ENCODE measurements at regions not wholly inside any gene's neighbourhood (a gene's known extent, or its start where the extent isn't known, plus 50 kb on each side); places are given as distances from the start of the nearest gene placed in this dataset.
"Not testable (repeated sequence)": the region's sequence is repeated elsewhere in the genome, so short reads cannot be mapped to it uniquely, and the experiment has no call there.

- no peaks in the 10 kb centered on the region for H3K36me3 ChIP-seq (replicated peaks in 1 of 2)
- no peaks in the 10 kb centered on the region for H3K9me3 ChIP-seq (replicated peaks in 1 of 3)
- no peak for DNase-seq
- H3K4me3 ChIP-seq, result no peak overlapping the region
- H3K27ac ChIP-seq, result no peak overlapping the region
- no peaks in the 10 kb centered on the region for H3K27me3 ChIP-seq
- intact Hi-C loops (cut with DNase I), result no loop called here
- H3K4me1 ChIP-seq (replicated peaks in 1 of 2), result no peaks in the 10 kb centered on the region
- TF ChIP-seq, protein P1, sequence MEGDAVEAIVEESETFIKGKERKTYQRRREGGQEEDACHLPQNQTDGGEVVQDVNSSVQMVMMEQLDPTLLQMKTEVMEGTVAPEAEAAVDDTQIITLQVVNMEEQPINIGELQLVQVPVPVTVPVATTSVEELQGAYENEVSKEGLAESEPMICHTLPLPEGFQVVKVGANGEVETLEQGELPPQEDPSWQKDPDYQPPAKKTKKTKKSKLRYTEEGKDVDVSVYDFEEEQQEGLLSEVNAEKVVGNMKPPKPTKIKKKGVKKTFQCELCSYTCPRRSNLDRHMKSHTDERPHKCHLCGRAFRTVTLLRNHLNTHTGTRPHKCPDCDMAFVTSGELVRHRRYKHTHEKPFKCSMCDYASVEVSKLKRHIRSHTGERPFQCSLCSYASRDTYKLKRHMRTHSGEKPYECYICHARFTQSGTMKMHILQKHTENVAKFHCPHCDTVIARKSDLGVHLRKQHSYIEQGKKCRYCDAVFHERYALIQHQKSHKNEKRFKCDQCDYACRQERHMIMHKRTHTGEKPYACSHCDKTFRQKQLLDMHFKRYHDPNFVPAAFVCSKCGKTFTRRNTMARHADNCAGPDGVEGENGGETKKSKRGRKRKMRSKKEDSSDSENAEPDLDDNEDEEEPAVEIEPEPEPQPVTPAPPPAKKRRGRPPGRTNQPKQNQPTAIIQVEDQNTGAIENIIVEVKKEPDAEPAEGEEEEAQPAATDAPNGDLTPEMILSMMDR (IDR thresholded peaks at IDR 0.05), result no peak
- no peak for TF ChIP-seq POLR2A (IDR thresholded peaks at IDR 0.05)
These were observed 737.4 kb upstream of the GRAMD2B start for GRCh38 chr5:125685771-125686170.

DNA sequence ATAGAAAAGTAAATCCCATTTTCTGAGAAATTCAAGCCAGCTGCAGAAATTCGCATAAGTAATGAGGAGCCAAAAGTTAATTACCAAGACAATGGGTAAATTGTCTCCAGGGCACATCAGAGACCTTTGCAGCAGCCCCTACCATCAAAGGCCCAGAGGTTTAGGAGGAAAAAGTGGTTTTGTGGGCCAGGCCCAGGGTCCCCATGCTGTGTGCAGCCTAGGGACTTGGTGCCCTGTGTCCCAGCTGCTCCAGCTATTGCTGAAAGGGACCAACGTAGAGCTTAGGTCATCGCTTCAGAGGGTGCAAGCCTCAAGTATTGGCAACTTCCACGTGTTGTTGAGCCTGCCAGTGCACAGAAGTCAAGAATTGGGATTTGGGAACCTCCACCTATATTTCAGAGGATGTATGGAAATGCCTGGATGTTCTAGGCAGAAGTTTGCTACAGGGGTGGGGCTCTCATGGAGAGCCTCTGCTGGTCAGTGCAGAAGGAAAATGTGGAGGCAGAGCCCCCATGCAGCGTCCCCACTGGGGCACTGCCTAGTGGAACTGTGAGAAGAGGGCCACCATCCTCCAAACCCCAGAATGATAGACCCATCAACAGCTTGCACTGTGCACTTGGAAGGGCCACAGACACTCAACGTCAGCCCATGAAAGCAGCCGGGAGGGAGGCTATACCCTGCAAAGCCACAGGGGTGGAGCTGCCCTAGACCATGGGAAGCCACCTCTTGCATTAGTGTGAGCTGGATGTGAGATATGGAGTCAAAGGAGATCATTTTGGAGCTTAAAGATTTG lies 731.3 kb upstream of the GRAMD2B start:
- H3K27ac ChIP-seq; H3K9me3 ChIP-seq (replicated peaks in 1 of 3); DNase-seq; intact Hi-C loops (cut with DNase I); H3K27me3 ChIP-seq; H3K36me3 ChIP-seq (replicated peaks in 1 of 2); H3K4me1 ChIP-seq (replicated peaks in 1 of 2); H3K4me3 ChIP-seq: not testable (repeated sequence)
- 85 to 89% (median 88%) methylated on average over 6 to 7 of the region's 7 CpGs for WGBS, 4 donors

DNA sequence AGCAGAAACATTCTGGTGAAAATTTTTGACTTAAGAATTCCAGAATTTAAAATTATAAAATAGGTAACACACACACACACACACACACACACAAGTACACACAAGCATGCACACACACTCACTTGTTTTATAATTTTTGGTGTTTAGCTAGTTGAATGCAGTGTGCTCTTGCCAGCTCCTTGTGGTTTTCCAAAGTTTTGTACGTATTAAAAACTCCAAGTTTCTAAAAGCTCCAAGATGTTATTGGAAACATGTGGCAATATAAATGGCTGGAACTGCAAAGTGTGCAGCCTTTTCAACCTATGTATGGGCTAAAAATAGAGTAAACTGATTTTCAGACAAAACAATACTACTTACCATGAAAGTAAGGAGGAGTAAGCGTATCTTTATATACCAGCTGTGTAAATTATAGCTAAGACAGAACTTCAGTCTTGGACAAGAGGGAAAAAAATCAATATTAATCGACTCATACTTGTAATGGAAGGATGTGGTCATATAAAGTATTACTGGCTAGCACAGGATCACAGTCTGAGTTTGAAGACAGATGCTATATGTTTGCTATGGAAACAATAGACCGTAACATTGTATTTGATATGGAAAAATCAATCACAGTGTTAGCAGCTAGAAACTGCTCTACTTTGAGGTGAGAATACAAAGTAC lies 727.1 kb upstream of the GRAMD2B start:
- intact Hi-C loops (cut with DNase I), result no loop called here
- H3K4me3 ChIP-seq, result no peak overlapping the region
- no peak for DNase-seq
- no peaks in the 10 kb centered on the region for H3K36me3 ChIP-seq (replicated peaks in 1 of 2)
- H3K9me3 ChIP-seq (replicated peaks in 1 of 3), result no peaks in the 10 kb centered on the region
- peaks cover 0 to 5% of the 10 kb centered on the region in 2 donors for H3K4me1 ChIP-seq (replicated peaks in 1 of 2)
- no peaks in the 10 kb centered on the region for H3K27me3 ChIP-seq
- H3K27ac ChIP-seq, result no peak overlapping the region
- WGBS, 4 donors, result 65 to 85% (median 69%) methylated on average over 4 of the region's 4 CpGs
- TF ChIP-seq, protein P1 (IDR thresholded peaks at IDR 0.05), result no peak
- no peak for TF ChIP-seq POLR2A (IDR thresholded peaks at IDR 0.05)

- Histone ChIP-seq H3K27ac (no peak overlapping the region), H3K4me3 (no peak overlapping the region), H3K27me3 (no peaks in the 10 kb centered on the region), H3K9me3 (replicated peaks in 1 of 3) (no peaks in the 10 kb centered on the region), H3K4me1 (replicated peaks in 1 of 2) (peaks cover 0 to 5% of the 10 kb centered on the region in 2 donors), H3K36me3 (replicated peaks in 1 of 2) (no peaks in the 10 kb centered on the region)
- 67 to 83% (median 77%) methylated on average over 2 of the region's 2 CpGs for WGBS, 4 donors
- TF ChIP-seq POLR2A (IDR thresholded peaks at IDR 0.05), result no peak
- TF ChIP-seq, protein P1 (IDR thresholded peaks at IDR 0.05), result no peak
- intact Hi-C loops (cut with DNase I), result no loop called here
- DNase-seq, result no peak
These were observed 726.4 kb upstream of the GRAMD2B start for GRCh38 chr5:125696762-125697161.
